Calu3 (cell line): ENCODE measurements at regions not wholly inside any gene's neighbourhood (a gene's known extent, or its start where the extent isn't known, plus 50 kb on each side); places are given as distances from the start of the nearest gene placed in this dataset.

ENCODE experiments used
- BruUV-seq: library from RNA; stranded (reverse); fragments of 400-500 nt; replicated peaks from 2 replicates; lab custom pipeline; 2021; lab: Mats Ljungman, UMichigan
- CTCF ChIA-PET: fragments of 300-600 bp; sonication (Branson Sonifier 250); formaldehyde crosslinking; loops from one replicate; lab custom pipeline; 2022; ENCODE audit warnings: antibody characterized with exemption; lab: Charles Lee
- DNase-seq: peaks from one replicate; pipeline ENCODE4 v3.0.0; 2022
- H3K27ac Mint-ChIP-seq: one replicate; pipeline ENCODE4 v1.8.0; 2022; ENCODE audit warnings: mixed read lengths; ENCODE audit not compliant: unreplicated experiment
- H3K27me3 Mint-ChIP-seq: one replicate; pipeline ENCODE4 v1.8.0; 2022; ENCODE audit warnings: mixed read lengths; ENCODE audit not compliant: unreplicated experiment
- H3K36me3 Mint-ChIP-seq: one replicate; pipeline ENCODE4 v1.8.0; 2022; ENCODE audit warnings: mild to moderate bottlenecking, moderate library complexity, mixed read lengths; ENCODE audit not compliant: insufficient read depth, unreplicated experiment
- H3K4me1 Mint-ChIP-seq: one replicate; pipeline ENCODE4 v1.8.0; 2022; ENCODE audit warnings: mild to moderate bottlenecking, low read depth, mixed read lengths; ENCODE audit not compliant: unreplicated experiment
- H3K4me3 Mint-ChIP-seq: one replicate; pipeline ENCODE4 v1.8.0; 2022; ENCODE audit warnings: mild to moderate bottlenecking, low read depth, moderate library complexity, mixed read lengths; ENCODE audit not compliant: unreplicated experiment
- H3K9me3 Mint-ChIP-seq: one replicate; pipeline ENCODE4 v1.8.0; 2022; ENCODE audit warnings: low read depth, mixed read lengths; ENCODE audit not compliant: unreplicated experiment
- CTCF ChIP-seq: fragments of 200-600 bp; IDR thresholded peaks from one replicate; pipeline ENCODE4 v1.8.0; 2022; ENCODE audit warnings: antibody characterized with exemption; ENCODE audit not compliant: unreplicated experiment
- intact Hi-C: fragments of 100-400 bp; cut with micrococcal nuclease; formaldehyde crosslinking; loops from one replicate; pipeline ENCODE4 v1.10.0; 2022; ENCODE audit not compliant: unreplicated experiment

GRCh38 chr20:20875716-20876115 lies 163.3 kb upstream of the RALGAPA2 start:
- CTCF ChIA-PET: no interaction called here
- peaks cover 13% of the 10 kb centered on the region for H3K27me3 Mint-ChIP-seq

GRCh38 chr20:20872428-20872827 lies 160.0 kb upstream of the RALGAPA2 start:
- Mint-ChIP-seq H3K27me3 (peaks cover 13% of the 10 kb centered on the region), H3K36me3 (no peaks in the 10 kb centered on the region), H3K4me3 (no peak overlapping the region), H3K4me1 (no peaks in the 10 kb centered on the region), H3K27ac (no peak overlapping the region), H3K9me3 (no peaks in the 10 kb centered on the region)
- no peak for DNase-seq
- intact Hi-C loops: no loop called here
- no TSS peak for BruUV-seq
- CTCF ChIA-PET: no interaction called here
- TF ChIP-seq CTCF: no peak

More at GRCh38 chr20:20875716-20876115, 163.3 kb upstream of the RALGAPA2 start:
- H3K9me3 Mint-ChIP-seq: no peaks in the 10 kb centered on the region
- no peak for DNase-seq
- no peak for TF ChIP-seq CTCF
- H3K4me1 Mint-ChIP-seq: no peaks in the 10 kb centered on the region
- no peak overlapping the region for H3K27ac Mint-ChIP-seq
- intact Hi-C loops: no loop called here
- H3K36me3 Mint-ChIP-seq: no peaks in the 10 kb centered on the region
- H3K4me3 Mint-ChIP-seq: no peak overlapping the region
- BruUV-seq: no TSS peak

GRCh38 chr20:20869161-20869775 lies 156.8 kb upstream of the RALGAPA2 start:
- BruUV-seq: no TSS peak
- H3K27ac Mint-ChIP-seq: no peak overlapping the region
- intact Hi-C loops: loop anchor here (10.0 kb wide), 1 partner anchor 626 kb away; no protein-coding TSS in a partner anchor
- no peaks in the 10 kb centered on the region for H3K9me3 Mint-ChIP-seq
- H3K27me3 Mint-ChIP-seq: peaks cover 13% of the 10 kb centered on the region
- DNase-seq: no peak
- TF ChIP-seq CTCF: no peak
- H3K4me1 Mint-ChIP-seq: no peaks in the 10 kb centered on the region
- no peaks in the 10 kb centered on the region for H3K36me3 Mint-ChIP-seq
- H3K4me3 Mint-ChIP-seq: no peak overlapping the region
- CTCF ChIA-PET: no interaction called here

- CTCF ChIA-PET: no interaction called here
- intact Hi-C loops: loop anchor here (10.0 kb wide), 1 partner anchor 630 kb away; no protein-coding TSS in a partner anchor
- no peaks in the 10 kb centered on the region for H3K36me3 Mint-ChIP-seq
- DNase-seq: no peak
- H3K9me3 Mint-ChIP-seq: no peaks in the 10 kb centered on the region
- H3K4me1 Mint-ChIP-seq: no peaks in the 10 kb centered on the region
- H3K27ac Mint-ChIP-seq: no peak overlapping the region
- H3K4me3 Mint-ChIP-seq: no peak overlapping the region
- no peaks in the 10 kb centered on the region for H3K27me3 Mint-ChIP-seq
- TF ChIP-seq CTCF: no peak
- BruUV-seq: no TSS peak
Measured at GRCh38 chr20:20864351-20865096, 152.1 kb upstream of the RALGAPA2 start.
